ENCODE measurements at regions not wholly inside any gene's neighbourhood (a gene's known extent, or its start where the extent isn't known, plus 50 kb on each side); places are given as distances from the start of the nearest gene placed in this dataset.

- Histone ChIP-seq H3K9me3 (ENCODE audit: low read depth) (no peaks in the 10 kb centered on the region), H3K27ac (no peak overlapping the region), H3K27me3 (no peaks in the 10 kb centered on the region), H3K4me2 (no peak overlapping the region), H4K20me1 (ENCODE audit: insufficient read depth, poor library complexity, severe bottlenecking) (no peaks in the 10 kb centered on the region), H3K36me3 (replicated peaks; ENCODE audit: insufficient read depth, low read depth) (no peaks in the 10 kb centered on the region), H3K79me2 (no peaks in the 10 kb centered on the region), H3K9me2 (replicated peaks; ENCODE audit: insufficient read depth) (no peaks in the 10 kb centered on the region), H2AFZ (no peak overlapping the region), H3K4me1 (ENCODE audit: insufficient read depth) (no peaks in the 10 kb centered on the region), H3K4me3 (no peak overlapping the region)
- 88% methylated on average over 4 of the region's 4 CpGs for WGBS (ENCODE audit: low lambda C conversion rate, missing lambda C conversion rate)
- no peak for TF ChIP-seq EZH2 (IDR thresholded peaks at IDR 0.05; ENCODE audit: borderline replicate concordance)
- TF ChIP-seq CTCF (IDR thresholded peaks at IDR 0.05; ENCODE audit: poor library complexity): no peak
- TF ChIP-seq EZH2phosphoT487 (IDR thresholded peaks at IDR 0.05; ENCODE audit: low read depth, severe bottlenecking, unreplicated experiment): no peak
- DNase-seq (ENCODE audit: low spot score): no peak
These were observed 512.6 kb downstream of the BNC2 start for GRCh38 chr9:16357828-16358227.

GRCh38 chr9:16358751-16359150, 511.7 kb downstream of the BNC2 start:
- no peaks in the 10 kb centered on the region for H3K36me3 ChIP-seq (replicated peaks; ENCODE audit: insufficient read depth, low read depth)

More at GRCh38 chr9:16358751-16359150, 511.7 kb downstream of the BNC2 start:
- Histone ChIP-seq H3K79me2 (no peaks in the 10 kb centered on the region), H3K9me2 (replicated peaks; ENCODE audit: insufficient read depth) (no peaks in the 10 kb centered on the region), H3K27me3 (no peaks in the 10 kb centered on the region), H3K27ac (no peak overlapping the region), H3K9me3 (ENCODE audit: low read depth) (no peaks in the 10 kb centered on the region), H3K4me3 (no peak overlapping the region), H2AFZ (no peak overlapping the region), H3K4me2 (no peak overlapping the region), H3K4me1 (ENCODE audit: insufficient read depth) (no peaks in the 10 kb centered on the region), H4K20me1 (ENCODE audit: insufficient read depth, poor library complexity, severe bottlenecking) (no peaks in the 10 kb centered on the region)
- DNase-seq (ENCODE audit: low spot score): no peak
- TF ChIP-seq CTCF (IDR thresholded peaks at IDR 0.05; ENCODE audit: poor library complexity): no peak
- no peak for TF ChIP-seq EZH2 (IDR thresholded peaks at IDR 0.05; ENCODE audit: borderline replicate concordance)
- TF ChIP-seq EZH2phosphoT487 (IDR thresholded peaks at IDR 0.05; ENCODE audit: low read depth, severe bottlenecking, unreplicated experiment): no peak
- WGBS (ENCODE audit: low lambda C conversion rate, missing lambda C conversion rate): 92% methylated on average over 2 of the region's 2 CpGs
